Urinary bladder (tissue), 3 donors: ENCODE measurements at regions not wholly inside any gene's neighbourhood (a gene's known extent, or its start where the extent isn't known, plus 50 kb on each side); places are given as distances from the start of the nearest gene placed in this dataset.

ENCODE experiments used
- DNase-seq: peaks from one replicate; pipeline ENCODE4 v3.0.0-alpha.2; 2015; ENCODE audit errors: extremely low spot score
- H3K27ac ChIP-seq: one replicate; pipeline ENCODE4 v1.5.1; 2013; ENCODE audit warnings: low read depth, mild to moderate bottlenecking, moderate library complexity
- H3K36me3 ChIP-seq: one replicate; pipeline ENCODE4 v1.6.1; 2013; ENCODE audit warnings: mild to moderate bottlenecking, moderate library complexity; ENCODE audit not compliant: insufficient read depth
- H3K4me1 ChIP-seq: one replicate; pipeline ENCODE4 v1.6.1; 2013; ENCODE audit warnings: mild to moderate bottlenecking, moderate library complexity; ENCODE audit not compliant: insufficient read depth
- H3K4me3 ChIP-seq: one replicate; pipeline ENCODE4 v1.5.1; 2013; ENCODE audit warnings: low read depth, low read length
- WGBS: extraction: QIAGEN DNeasy Blood & Tissue Kit; methylation state at CpG from one replicate; pipeline ENCODE4 v1.1.7; 2013; 5-methylcytosine and 5-hydroxymethylcytosine counted together
- donor health status: healthy with polysubstance abuse.
- donor health status: healthy.

DNA sequence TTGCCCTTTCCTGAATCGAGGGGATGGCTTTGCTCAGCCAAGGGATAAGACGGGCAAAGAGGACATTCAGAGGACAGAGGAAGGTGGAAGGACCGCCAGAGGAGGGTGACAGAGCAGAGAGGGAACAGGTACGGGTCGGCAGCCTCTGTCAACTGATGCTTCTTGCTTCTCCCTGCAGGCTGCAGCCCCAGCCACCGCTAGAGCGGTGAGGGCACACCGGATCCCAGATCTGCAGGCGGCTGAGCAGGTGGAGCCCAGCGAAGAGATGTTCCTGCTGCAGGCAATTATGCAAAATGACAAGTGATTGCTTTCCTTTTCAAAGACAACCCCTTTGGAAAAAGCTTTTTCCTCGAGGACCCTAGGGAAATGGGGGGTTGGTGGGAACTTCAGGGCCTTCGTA lies 181.9 kb upstream of the ANKRD30A start:
- WGBS = 71% methylated on average over 12 of the region's 12 CpGs
- Histone ChIP-seq H3K4me1 (no peaks in the 10 kb centered on the region), H3K36me3 (no peaks in the 10 kb centered on the region), H3K27ac (no peak overlapping the region), H3K4me3 (no peak overlapping the region)
- DNase-seq = no peak

DNA sequence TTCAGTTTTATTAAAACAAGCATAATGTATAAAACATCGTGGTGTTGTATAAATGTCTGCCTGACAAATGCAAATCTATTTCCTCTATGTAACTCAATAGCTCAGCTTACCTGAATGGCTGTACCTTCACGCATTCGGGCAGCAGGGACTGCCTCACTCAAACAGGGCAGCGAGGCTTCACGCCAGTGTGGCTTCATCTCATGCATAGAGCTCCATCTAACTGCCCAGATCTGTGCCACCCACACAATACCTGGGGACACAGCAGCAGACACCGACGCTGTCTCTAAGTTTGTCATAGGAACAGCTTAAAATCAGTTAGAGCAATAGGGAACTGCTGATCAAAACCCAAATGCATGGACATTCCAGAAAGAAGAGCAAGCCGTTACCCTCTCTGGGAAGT lies 182.8 kb upstream of the ANKRD30A start:
- H3K4me1 ChIP-seq = no peaks in the 10 kb centered on the region
- 83% methylated on average over 8 of the region's 8 CpGs for WGBS
- no peak overlapping the region for H3K27ac ChIP-seq
- H3K36me3 ChIP-seq = no peaks in the 10 kb centered on the region
- H3K4me3 ChIP-seq = no peak overlapping the region
- DNase-seq = no peak

DNA sequence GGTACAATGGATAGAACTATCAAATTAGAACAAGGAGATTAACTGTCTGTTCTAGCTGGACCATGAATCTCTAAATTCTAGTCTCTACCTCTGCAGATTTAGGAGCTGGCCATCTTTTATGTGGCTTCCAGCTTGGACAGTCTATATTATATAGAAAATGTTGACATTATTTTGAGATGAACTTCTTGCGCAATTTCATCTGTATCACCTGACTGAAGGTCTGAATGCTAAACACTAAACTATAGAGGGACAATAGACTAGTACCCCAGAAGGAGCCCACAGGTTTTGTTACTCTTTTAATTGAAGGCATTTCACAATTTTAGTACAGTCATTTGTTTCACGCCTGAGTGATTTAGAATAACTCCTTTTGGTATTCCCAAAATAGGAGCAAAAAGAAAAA lies 222.4 kb upstream of the ANKRD30A start:
- 90% methylated on average over 2 of the region's 2 CpGs for WGBS
- DNase-seq = no peak
- Histone ChIP-seq H3K4me1 (no peaks in the 10 kb centered on the region), H3K4me3 (no peak overlapping the region), H3K36me3 (no peaks in the 10 kb centered on the region), H3K27ac (no peak overlapping the region)

DNA sequence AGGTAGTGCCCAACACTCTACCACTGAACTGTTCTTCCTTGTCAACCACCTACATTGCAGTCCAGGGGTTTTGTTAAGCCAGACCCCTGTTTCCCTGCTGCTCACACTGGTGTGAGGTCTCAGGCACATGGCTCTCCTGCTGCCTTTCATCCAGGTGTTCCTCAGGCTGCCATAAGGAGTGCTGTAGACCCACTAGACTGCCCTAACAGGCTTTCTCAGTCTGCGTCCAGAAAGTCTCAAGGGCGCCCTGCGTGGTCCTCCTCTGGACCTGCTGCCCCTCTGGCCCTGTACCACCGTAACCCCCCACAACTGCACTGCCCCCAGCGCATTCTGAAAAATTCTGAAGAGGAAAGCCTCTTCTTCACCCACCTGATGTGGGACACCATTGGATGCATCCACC lies 225.7 kb upstream of the ANKRD30A start:
- Histone ChIP-seq H3K4me1 (no peaks in the 10 kb centered on the region), H3K4me3 (no peak overlapping the region), H3K27ac (no peak overlapping the region), H3K36me3 (no peaks in the 10 kb centered on the region)
- WGBS = 75% methylated on average over 5 of the region's 5 CpGs
- no peak for DNase-seq

DNA sequence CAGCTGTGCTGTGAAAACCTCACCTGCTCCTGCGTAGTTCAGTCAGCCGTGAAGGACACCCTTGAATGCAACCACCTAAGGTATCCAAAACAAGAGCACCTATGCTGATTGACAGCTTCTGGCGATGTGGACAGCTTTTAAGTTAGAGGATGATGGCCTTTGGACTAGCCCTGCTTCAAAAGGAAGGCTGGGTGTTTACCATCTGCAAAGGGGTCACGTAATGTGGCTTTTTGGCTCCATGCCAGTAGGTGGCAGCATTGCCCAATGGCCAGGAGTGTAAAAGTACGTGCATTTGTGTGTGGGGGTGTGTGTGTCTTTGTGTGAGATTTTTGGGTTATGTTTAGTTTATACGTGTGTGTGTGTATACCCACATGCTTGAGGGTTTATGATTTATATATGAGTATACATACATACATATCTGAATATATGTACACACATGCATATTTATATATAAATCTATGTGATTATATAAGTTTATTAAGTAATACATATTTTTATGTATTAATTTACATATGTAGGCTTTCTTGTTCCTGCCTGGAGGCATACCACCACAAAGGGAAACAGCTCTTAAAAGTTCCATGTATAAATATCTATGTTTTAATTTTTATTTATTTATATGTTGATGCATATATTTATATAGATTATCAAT lies 236.3 kb upstream of the ANKRD30A start:
- no peaks in the 10 kb centered on the region for H3K36me3 ChIP-seq
- DNase-seq = peak; percentile 6
- H3K27ac ChIP-seq = no peak overlapping the region
- 38% methylated on average over 6 of the region's 6 CpGs for WGBS
- no peaks in the 10 kb centered on the region for H3K4me1 ChIP-seq
- H3K4me3 ChIP-seq = no peak overlapping the region

DNA sequence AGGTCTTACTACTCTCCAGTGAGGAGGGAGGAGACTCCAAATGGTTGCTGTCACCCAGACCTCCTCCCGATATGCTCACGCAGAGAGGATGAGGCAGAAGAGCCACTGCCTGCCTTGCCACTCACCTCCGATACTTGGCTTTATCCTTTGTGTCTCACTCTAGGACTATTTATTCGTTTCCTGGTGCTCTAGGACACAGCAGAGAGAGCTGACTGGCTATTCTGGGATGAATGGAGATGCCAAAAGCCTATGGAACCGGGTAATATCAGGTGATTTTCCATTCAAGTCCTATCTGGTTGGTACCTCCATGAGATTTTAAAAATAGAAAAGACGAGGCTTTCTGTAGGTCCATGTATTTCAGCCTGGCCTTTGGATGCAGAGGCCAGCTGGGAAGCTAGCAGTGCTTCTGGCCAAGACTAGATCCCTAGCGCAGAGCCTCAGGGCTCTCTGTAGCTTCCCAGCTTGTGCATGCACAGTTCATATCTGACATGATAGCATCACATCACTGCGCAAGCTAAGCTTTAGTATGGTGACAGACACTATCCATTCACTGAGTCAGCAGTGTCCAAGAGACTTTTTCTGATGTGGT lies 239.0 kb upstream of the ANKRD30A start:
- H3K4me1 ChIP-seq = no peaks in the 10 kb centered on the region
- WGBS = 74% methylated on average over 8 of the region's 8 CpGs
- H3K4me3 ChIP-seq = no peak overlapping the region
- H3K36me3 ChIP-seq = no peaks in the 10 kb centered on the region
- H3K27ac ChIP-seq = no peak overlapping the region
- no peak for DNase-seq

DNA sequence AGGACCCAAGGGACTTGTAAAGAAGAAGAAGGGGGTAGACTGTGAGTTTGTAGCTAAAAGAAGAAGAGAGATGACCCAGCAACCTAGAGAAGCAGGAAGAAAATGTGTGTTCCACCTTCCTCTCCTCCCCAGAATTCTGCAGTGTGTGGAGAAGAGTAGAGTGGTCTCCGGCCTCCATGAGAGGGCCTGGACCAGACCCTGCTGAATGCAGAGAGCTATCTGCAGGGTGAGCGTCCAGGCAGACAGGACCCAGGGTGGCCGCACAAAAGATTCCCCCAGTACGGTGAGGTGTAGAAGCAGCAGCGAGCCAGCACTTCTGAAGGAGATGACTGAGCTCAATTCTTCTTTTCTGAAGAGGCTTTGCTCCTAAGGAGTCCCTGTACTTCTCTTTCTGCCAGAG lies 239.7 kb upstream of the ANKRD30A start:
- DNase-seq = no peak
- Histone ChIP-seq H3K36me3 (no peaks in the 10 kb centered on the region), H3K4me1 (no peaks in the 10 kb centered on the region), H3K4me3 (no peak overlapping the region), H3K27ac (no peak overlapping the region)
- WGBS = 89% methylated on average over 5 of the region's 5 CpGs

DNA sequence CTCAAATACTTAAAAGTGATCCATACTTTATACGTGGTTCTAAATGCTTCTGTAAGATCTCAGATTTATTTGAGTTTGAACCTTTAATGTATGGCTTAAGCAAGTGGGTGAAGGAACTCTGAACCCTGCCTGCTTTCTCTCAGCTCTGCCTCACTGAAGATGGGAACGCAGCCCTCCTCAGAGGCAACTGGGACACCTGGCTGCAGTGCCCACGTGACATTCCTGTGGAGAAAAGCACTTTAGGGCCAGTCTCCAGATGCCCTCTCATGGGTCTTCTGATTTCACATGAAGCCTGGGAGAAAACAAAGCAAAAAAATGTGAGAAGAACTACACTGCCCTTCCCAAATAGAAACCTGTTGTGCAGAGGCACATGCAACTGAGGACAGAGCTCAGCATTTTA lies 242.6 kb upstream of the ANKRD30A start:
- DNase-seq = no peak
- no peak overlapping the region for H3K4me3 ChIP-seq
- H3K36me3 ChIP-seq = no peaks in the 10 kb centered on the region
- 73% methylated on average over 3 of the region's 3 CpGs for WGBS
- H3K4me1 ChIP-seq = no peaks in the 10 kb centered on the region
- H3K27ac ChIP-seq = no peak overlapping the region

DNA sequence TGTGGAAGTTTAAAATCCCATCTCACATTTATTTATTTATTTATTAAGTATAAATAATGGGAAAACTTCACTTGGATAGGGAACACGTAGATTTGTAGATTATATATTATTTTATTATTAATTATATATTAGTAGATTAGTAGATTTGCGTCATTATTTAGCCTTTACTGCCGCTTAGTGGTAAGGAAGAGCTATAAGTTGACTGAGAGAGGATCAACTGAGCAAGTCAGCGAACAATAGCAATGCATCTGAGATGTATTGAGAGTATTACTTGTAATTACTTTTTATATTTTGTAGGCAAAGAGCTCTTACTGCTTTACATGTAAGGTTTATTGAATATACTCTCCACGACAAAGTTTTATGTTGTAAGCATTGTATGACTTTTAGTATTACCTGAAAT lies 244.5 kb upstream of the ANKRD30A start:
- Histone ChIP-seq H3K36me3 (no peaks in the 10 kb centered on the region), H3K27ac (no peak overlapping the region), H3K4me3 (no peak overlapping the region), H3K4me1 (no peaks in the 10 kb centered on the region)
- 10% methylated on average over 5 of the region's 5 CpGs for WGBS
- no peak for DNase-seq

DNA sequence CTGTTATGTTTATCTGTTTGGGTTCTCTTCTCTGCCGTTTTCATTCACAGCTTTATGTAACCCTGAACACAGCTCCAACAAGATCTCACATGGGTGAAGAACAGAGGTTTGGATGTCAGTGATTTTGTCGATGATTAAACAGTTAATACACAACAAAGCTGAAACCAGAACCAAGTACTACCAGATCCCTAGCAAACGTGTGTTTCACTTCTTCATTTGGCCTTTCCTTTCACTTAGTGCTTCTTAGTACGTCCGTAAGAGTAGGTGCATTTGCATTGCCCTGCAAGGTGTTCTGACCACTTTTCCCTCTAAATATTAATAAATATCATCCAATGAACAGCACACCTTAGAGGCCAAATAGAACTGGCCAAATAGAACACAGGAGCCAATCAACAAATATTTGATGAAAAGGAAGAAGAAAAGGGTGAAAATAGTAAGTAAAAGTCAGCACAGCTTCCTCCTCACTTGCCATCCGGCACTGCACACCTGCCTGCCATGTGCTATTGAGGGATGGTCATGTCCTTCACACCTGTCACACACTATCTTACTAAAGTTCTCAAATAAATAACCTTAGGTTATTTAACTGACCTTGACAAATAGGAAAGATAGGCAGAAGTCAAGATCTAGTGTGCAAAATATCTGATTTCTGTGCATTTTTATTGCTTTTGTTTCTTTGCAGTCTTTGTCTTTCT lies 252.6 kb upstream of the ANKRD30A start:
- 71% methylated on average over 6 of the region's 6 CpGs for WGBS

DNA sequence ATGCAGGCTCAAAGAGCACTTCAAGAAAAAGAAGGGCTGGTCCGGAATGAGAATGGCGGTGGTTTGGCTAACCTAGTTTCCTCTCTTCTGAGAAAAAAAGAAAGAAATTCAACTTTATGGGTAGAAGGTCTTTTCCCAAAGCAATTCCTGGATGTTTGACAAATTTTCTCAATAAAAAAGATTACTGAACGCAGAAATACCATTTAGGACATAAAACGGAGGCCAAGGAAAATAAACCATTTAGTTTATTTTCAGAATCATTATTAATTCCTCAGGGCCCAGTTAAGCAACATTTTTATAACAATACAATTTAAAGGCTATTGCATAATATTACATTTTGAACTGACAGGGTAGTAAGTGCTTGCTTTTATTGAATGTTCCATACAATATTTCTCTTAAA lies 284.6 kb upstream of the ANKRD30A start:
- DNase-seq = no peak
- WGBS = 51% methylated on average over 4 of the region's 4 CpGs
- Histone ChIP-seq H3K4me1 (no peaks in the 10 kb centered on the region), H3K36me3 (no peaks in the 10 kb centered on the region), H3K4me3 (no peak overlapping the region), H3K27ac (no peak overlapping the region)

More for the DNA sequence above, 252.6 kb upstream of the ANKRD30A start:
- no peak for DNase-seq
- Histone ChIP-seq H3K27ac (no peak overlapping the region), H3K36me3 (no peaks in the 10 kb centered on the region), H3K4me3 (no peak overlapping the region), H3K4me1 (no peaks in the 10 kb centered on the region)

DNA sequence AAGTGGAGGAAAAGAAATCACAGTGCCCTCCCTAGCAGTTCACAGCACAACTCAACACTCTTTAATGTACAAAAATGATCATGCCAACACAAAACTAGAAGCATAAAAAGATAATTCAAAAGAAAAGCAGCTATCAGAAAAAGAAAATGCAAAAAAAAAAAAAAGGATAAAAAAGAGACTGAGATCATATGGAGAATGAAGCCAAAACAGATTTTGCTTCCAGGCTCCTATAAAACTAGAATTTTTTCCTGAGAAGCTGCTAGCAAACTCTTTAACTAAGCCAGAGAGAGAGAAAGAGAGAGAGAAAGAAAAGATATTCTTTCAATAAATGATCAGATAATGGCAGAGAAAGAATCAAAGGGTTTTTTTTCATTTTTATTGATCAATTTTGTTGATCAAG lies 288.0 kb upstream of the ANKRD30A start:
- Histone ChIP-seq H3K36me3 (no peaks in the 10 kb centered on the region), H3K27ac (no peak overlapping the region), H3K4me3 (no peak overlapping the region), H3K4me1 (no peaks in the 10 kb centered on the region)
- no peak for DNase-seq

DNA sequence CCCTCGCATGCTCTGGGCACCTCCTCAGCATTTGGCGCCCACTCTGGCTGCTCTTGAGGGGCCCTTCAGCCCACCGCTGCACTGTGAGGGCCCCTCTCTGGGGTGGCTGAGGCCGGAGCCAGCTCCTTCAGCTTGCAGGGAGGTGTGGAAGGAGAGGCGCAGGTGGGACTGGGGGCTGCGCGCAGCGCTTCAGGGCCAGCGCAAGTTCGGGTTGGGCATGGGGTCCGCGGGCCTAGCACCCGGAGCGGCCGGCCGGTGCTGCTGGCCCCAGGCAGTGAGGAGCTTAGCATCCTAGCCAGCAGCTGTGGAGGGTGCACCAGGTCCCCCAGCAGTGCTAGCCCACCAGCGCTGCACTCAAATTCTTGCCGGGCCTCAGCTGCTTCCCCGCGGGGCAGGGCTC lies 305.6 kb upstream of the ANKRD30A start:
- DNase-seq = no peak
- WGBS = 95% methylated on average over 20 of the region's 20 CpGs
- Histone ChIP-seq H3K4me1 (no peaks in the 10 kb centered on the region), H3K36me3 (no peaks in the 10 kb centered on the region), H3K4me3 (no peak overlapping the region), H3K27ac (no peak overlapping the region)

DNA sequence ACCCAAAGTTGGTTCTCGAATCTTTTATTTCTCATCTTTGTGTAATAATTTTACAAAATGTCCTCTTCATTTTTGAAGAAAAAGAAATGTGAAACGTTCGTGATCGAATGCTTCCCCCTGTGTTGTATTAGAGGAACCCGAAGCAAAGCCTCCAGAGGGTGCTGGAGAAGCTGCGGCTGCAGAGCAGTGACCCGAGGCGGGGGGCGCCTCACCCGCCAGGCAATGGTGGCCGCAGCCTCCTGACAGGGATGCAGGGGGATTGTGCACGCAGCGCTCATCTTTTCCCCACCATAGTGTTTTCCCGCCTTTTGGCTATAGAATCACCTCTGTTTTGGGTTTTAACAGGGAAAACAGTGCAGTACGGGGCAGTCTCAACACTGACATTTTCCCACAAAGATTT lies 307.5 kb upstream of the ANKRD30A start:
- no peak for DNase-seq
- Histone ChIP-seq H3K36me3 (no peaks in the 10 kb centered on the region), H3K27ac (no peak overlapping the region), H3K4me1 (no peaks in the 10 kb centered on the region), H3K4me3 (no peak overlapping the region)
- WGBS = 86% methylated on average over 15 of the region's 15 CpGs
